ENCODE measurements at regions not wholly inside any gene's neighbourhood (a gene's known extent, or its start where the extent isn't known, plus 50 kb on each side); places are given as distances from the start of the nearest gene placed in this dataset.

- no peak for DNase-seq (ENCODE audit: low spot score)
Measured at GRCh38 chr6:125491860-125492618, 190.3 kb upstream of the HDDC2 start.

- DNase-seq (ENCODE audit: low spot score), result no peak
Measured at GRCh38 chr6:125498606-125499005, 196.8 kb upstream of the HDDC2 start.

GRCh38 chr6:125499535-125499934 lies 197.8 kb upstream of the HDDC2 start:
- no peak for DNase-seq (ENCODE audit: low spot score)

GRCh38 chr6:125503181-125503580 lies 201.4 kb upstream of the HDDC2 start:
- DNase-seq (ENCODE audit: low spot score), result no peak

GRCh38 chr6:125507987-125508655 lies 206.4 kb upstream of the HDDC2 start:
- DNase-seq (ENCODE audit: low spot score), result no peak

- no peak for DNase-seq (ENCODE audit: low spot score)
Measured at GRCh38 chr6:125508793-125509192, 207.0 kb upstream of the HDDC2 start.

- DNase-seq (ENCODE audit: low spot score), result no peak
Measured at GRCh38 chr6:125509477-125509876, 207.7 kb upstream of the HDDC2 start.

- DNase-seq (ENCODE audit: low spot score), result no peak
Measured at GRCh38 chr6:125510405-125510804, 208.6 kb upstream of the HDDC2 start.

- DNase-seq (ENCODE audit: low spot score), result no peak
Measured at GRCh38 chr6:125511809-125512396, 210.1 kb upstream of the HDDC2 start.

- DNase-seq (ENCODE audit: low spot score), result no peak
Measured at GRCh38 chr6:125512621-125513020, 210.9 kb upstream of the HDDC2 start.

- DNase-seq (ENCODE audit: low spot score), result no peak
Measured at GRCh38 chr6:125513978-125514377, 212.2 kb upstream of the HDDC2 start.

GRCh38 chr6:125516644-125517043 lies 214.9 kb upstream of the HDDC2 start:
- no peak for DNase-seq (ENCODE audit: low spot score)

GRCh38 chr6:125519367-125519766 lies 217.6 kb upstream of the HDDC2 start:
- no peak for DNase-seq (ENCODE audit: low spot score)

GRCh38 chr6:125524356-125524755 lies 222.6 kb upstream of the HDDC2 start:
- no peak for DNase-seq (ENCODE audit: low spot score)

GRCh38 chr6:125526007-125526720 lies 223.3 kb upstream of the HEY2 start:
- no peak for DNase-seq (ENCODE audit: low spot score)

- DNase-seq (ENCODE audit: low spot score), result no peak
Measured at GRCh38 chr6:125528621-125529041, 220.8 kb upstream of the HEY2 start.

GRCh38 chr6:125529061-125529460 lies 220.4 kb upstream of the HEY2 start:
- no peak for DNase-seq (ENCODE audit: low spot score)

- no peak for DNase-seq (ENCODE audit: low spot score)
Measured at GRCh38 chr6:125533710-125534397, 215.6 kb upstream of the HEY2 start.

- no peak for DNase-seq (ENCODE audit: low spot score)
Measured at GRCh38 chr6:125534430-125535263, 214.8 kb upstream of the HEY2 start.

- DNase-seq (ENCODE audit: low spot score), result no peak
Measured at GRCh38 chr6:125537090-125537489, 212.3 kb upstream of the HEY2 start.

- no peak for DNase-seq (ENCODE audit: low spot score)
Measured at GRCh38 chr6:125539892-125540291, 209.5 kb upstream of the HEY2 start.
